WTC11 (cell line): ENCODE measurements at regions not wholly inside any gene's neighbourhood (a gene's known extent, or its start where the extent isn't known, plus 50 kb on each side); places are given as distances from the start of the nearest gene placed in this dataset.
A peak's percentile ranks its signal among the peaks of the same experiment; 100 is the strongest.

Experiments
- ATAC-seq: fragments of 200-7000 bp; cut with Tn5 transposase; 2 replicates; pipeline ENCODE4 v1.10.0; 2021; ENCODE audit warnings: mild to moderate bottlenecking, moderate library complexity
- CTCF ChIA-PET: fragments of 300-600 bp; sonication (Branson Sonifier 250); formaldehyde crosslinking; loops from one replicate; lab custom pipeline; 2021; ENCODE audit warnings: antibody characterized with exemption; lab: Charles Lee
- POLR2A ChIA-PET: fragments of 350-600 bp; sonication (Branson Sonifier 250); formaldehyde crosslinking; loops from one replicate; lab custom pipeline; 2021; ENCODE audit warnings: antibody characterized with exemption; lab: Charles Lee
- DNase-seq: peaks from one replicate; pipeline ENCODE4 v3.0.0; 2021; ENCODE audit warnings: low spot score
- H3K27ac Mint-ChIP-seq: 2 replicates; pipeline ENCODE4 v1.8.0; 2021; ENCODE audit warnings: mixed read lengths
- H3K27me3 Mint-ChIP-seq: 2 replicates; pipeline ENCODE4 v1.8.0; 2021; ENCODE audit warnings: low read depth, mild to moderate bottlenecking, moderate library complexity, mixed read lengths
- H3K36me3 Mint-ChIP-seq: 2 replicates; pipeline ENCODE4 v1.8.0; 2021; ENCODE audit warnings: mixed read lengths
- H3K4me1 Mint-ChIP-seq: 2 replicates; pipeline ENCODE4 v1.8.0; 2022; ENCODE audit warnings: mixed read lengths
- H3K4me3 Mint-ChIP-seq: 2 replicates; pipeline ENCODE4 v1.8.0; 2021; ENCODE audit warnings: mild to moderate bottlenecking, moderate library complexity, mixed read lengths
- H3K9me3 Mint-ChIP-seq: 2 replicates; pipeline ENCODE4 v1.8.0; 2021; ENCODE audit warnings: mixed read lengths
- ATF2 ChIP-seq: sonication (generic); formaldehyde crosslinking; IDR thresholded peaks from 2 replicates; pipeline ENCODE4 v1.8.1; 2022; ENCODE audit warnings: low read depth, missing genetic modification reagents, borderline replicate concordance
- ATF3 ChIP-seq: sonication (generic); formaldehyde crosslinking; conservative IDR thresholded peaks from 2 replicates; pipeline ENCODE4 v1.8.1; 2022; ENCODE audit warnings: mild to moderate bottlenecking, missing genetic modification reagents
- E2F4 ChIP-seq: sonication (generic); formaldehyde crosslinking; IDR thresholded peaks from 2 replicates; pipeline ENCODE4 v1.8.1; 2022; ENCODE audit warnings: low read depth, mild to moderate bottlenecking, moderate library complexity, missing genetic modification reagents, borderline replicate concordance
- FOXK1 ChIP-seq: sonication (generic); formaldehyde crosslinking; IDR thresholded peaks from 2 replicates; pipeline ENCODE4 v1.8.0; 2022; ENCODE audit warnings: mild to moderate bottlenecking, moderate library complexity, missing genetic modification reagents
- JAZF1 ChIP-seq: fragments of 250-450 bp; sonication (Bioruptor Pico); IDR thresholded peaks from 2 replicates; pipeline ENCODE4 v1.9.0; 2021; ENCODE audit warnings: moderate library complexity, mild to moderate bottlenecking, inconsistent platforms
- JUN ChIP-seq: sonication (generic); formaldehyde crosslinking; IDR thresholded peaks from 2 replicates; pipeline ENCODE4 v1.8.0; 2023; ENCODE audit warnings: mild to moderate bottlenecking, missing genetic modification reagents
- MAX ChIP-seq: sonication (generic); formaldehyde crosslinking; IDR thresholded peaks from 2 replicates; pipeline ENCODE4 v1.8.0; 2022; ENCODE audit warnings: mild to moderate bottlenecking, missing genetic modification reagents
- MLX ChIP-seq: sonication (generic); formaldehyde crosslinking; IDR thresholded peaks from 2 replicates; pipeline ENCODE4 v1.8.1; 2023; ENCODE audit warnings: mild to moderate bottlenecking, missing genetic modification reagents, moderate library complexity
- MYBL2 ChIP-seq: sonication (generic); formaldehyde crosslinking; IDR thresholded peaks from 2 replicates; pipeline ENCODE4 v1.8.1; 2023; ENCODE audit warnings: mild to moderate bottlenecking, moderate library complexity, missing genetic modification reagents
- NFATC4 ChIP-seq: fragments of 250-450 bp; sonication (Bioruptor Pico); IDR thresholded peaks from 2 replicates; pipeline ENCODE4 v1.9.0; 2021; ENCODE audit warnings: mild to moderate bottlenecking
- NFE2L1 ChIP-seq: sonication (generic); formaldehyde crosslinking; IDR thresholded peaks from 2 replicates; pipeline ENCODE4 v1.8.1; 2023; ENCODE audit warnings: missing genetic modification reagents
- NR2C2 ChIP-seq: sonication (generic); formaldehyde crosslinking; IDR thresholded peaks from 2 replicates; pipeline ENCODE4 v1.8.0; 2022; ENCODE audit warnings: mild to moderate bottlenecking, missing genetic modification reagents
- RELA ChIP-seq: sonication (generic); formaldehyde crosslinking; IDR thresholded peaks from 2 replicates; pipeline ENCODE4 v1.8.1; 2022; ENCODE audit warnings: missing genetic modification reagents, mild to moderate bottlenecking, borderline replicate concordance
- RORB ChIP-seq: fragments of 250-450 bp; sonication (Bioruptor Pico); IDR thresholded peaks from 2 replicates; pipeline ENCODE4 v1.9.0; 2021; ENCODE audit warnings: mild to moderate bottlenecking
- ZNF219 ChIP-seq: sonication (generic); formaldehyde crosslinking; IDR thresholded peaks from 2 replicates; pipeline ENCODE4 v1.8.0; 2023; ENCODE audit warnings: missing genetic modification reagents, mild to moderate bottlenecking, borderline replicate concordance
- TF ChIP-seq, protein P1 (sequence below): sonication (generic); formaldehyde crosslinking; IDR thresholded peaks from 2 replicates; pipeline ENCODE4 v1.8.1; 2023; ENCODE audit warnings: mild to moderate bottlenecking, missing genetic modification reagents
- TF ChIP-seq, protein P2 (sequence below): sonication (generic); formaldehyde crosslinking; IDR thresholded peaks from 2 replicates; pipeline ENCODE4 v1.8.1; 2023; ENCODE audit warnings: mild to moderate bottlenecking, missing genetic modification reagents
- TF ChIP-seq, protein P3 (sequence below): sonication (generic); formaldehyde crosslinking; IDR thresholded peaks from 2 replicates; pipeline ENCODE4 v1.8.0; 2022; ENCODE audit warnings: mild to moderate bottlenecking, missing genetic modification reagents
- TF ChIP-seq, protein P4 (sequence below): sonication (generic); formaldehyde crosslinking; IDR thresholded peaks from 2 replicates; pipeline ENCODE4 v1.8.0; 2023; ENCODE audit warnings: missing genetic modification reagents, mild to moderate bottlenecking, borderline replicate concordance
- TF ChIP-seq, protein P5 (sequence below): fragments of 250-450 bp; sonication (Bioruptor Pico); conservative IDR thresholded peaks from 2 replicates; pipeline ENCODE4 v1.9.0; 2021; ENCODE audit warnings: mild to moderate bottlenecking

GRCh38 chr6:113050010-113050858 lies 703.1 kb downstream of the RFPL4B start:
- Mint-ChIP-seq H3K36me3 (no peaks in the 10 kb centered on the region), H3K27me3 (no peaks in the 10 kb centered on the region), H3K4me1 (peaks cover 25% of the 10 kb centered on the region), H3K4me3 (no peak overlapping the region), H3K9me3 (no peaks in the 10 kb centered on the region), H3K27ac (peak overlapping the region; percentile 43)
- CTCF ChIA-PET, result no interaction called here
- DNase-seq, result no peak
- ATAC-seq, result no peak; the same call in 1 of the 2 replicates
- TF ChIP-seq FOXK1 (CRISPR knock-in tag) (no peak), E2F4 (CRISPR knock-in tag) (no peak), MYBL2 (CRISPR knock-in tag) (no peak), NR2C2 (CRISPR knock-in tag) (no peak), ATF2 (no peak), RELA (CRISPR knock-in tag) (no peak), JUN (CRISPR knock-in tag) (no peak), NFE2L1 (CRISPR knock-in tag) (no peak), JAZF1 (no peak), ATF3 (no peak), MAX (CRISPR knock-in tag) (no peak), NFATC4 (no peak), RORB (CRISPR knock-in tag) (no peak), MLX (CRISPR knock-in tag) (no peak), ZNF219 (no peak)
- TF ChIP-seq, protein P1, sequence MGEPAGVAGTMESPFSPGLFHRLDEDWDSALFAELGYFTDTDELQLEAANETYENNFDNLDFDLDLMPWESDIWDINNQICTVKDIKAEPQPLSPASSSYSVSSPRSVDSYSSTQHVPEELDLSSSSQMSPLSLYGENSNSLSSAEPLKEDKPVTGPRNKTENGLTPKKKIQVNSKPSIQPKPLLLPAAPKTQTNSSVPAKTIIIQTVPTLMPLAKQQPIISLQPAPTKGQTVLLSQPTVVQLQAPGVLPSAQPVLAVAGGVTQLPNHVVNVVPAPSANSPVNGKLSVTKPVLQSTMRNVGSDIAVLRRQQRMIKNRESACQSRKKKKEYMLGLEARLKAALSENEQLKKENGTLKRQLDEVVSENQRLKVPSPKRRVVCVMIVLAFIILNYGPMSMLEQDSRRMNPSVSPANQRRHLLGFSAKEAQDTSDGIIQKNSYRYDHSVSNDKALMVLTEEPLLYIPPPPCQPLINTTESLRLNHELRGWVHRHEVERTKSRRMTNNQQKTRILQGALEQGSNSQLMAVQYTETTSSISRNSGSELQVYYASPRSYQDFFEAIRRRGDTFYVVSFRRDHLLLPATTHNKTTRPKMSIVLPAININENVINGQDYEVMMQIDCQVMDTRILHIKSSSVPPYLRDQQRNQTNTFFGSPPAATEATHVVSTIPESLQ (CRISPR knock-in tag), result no peak
- TF ChIP-seq, protein P2, sequence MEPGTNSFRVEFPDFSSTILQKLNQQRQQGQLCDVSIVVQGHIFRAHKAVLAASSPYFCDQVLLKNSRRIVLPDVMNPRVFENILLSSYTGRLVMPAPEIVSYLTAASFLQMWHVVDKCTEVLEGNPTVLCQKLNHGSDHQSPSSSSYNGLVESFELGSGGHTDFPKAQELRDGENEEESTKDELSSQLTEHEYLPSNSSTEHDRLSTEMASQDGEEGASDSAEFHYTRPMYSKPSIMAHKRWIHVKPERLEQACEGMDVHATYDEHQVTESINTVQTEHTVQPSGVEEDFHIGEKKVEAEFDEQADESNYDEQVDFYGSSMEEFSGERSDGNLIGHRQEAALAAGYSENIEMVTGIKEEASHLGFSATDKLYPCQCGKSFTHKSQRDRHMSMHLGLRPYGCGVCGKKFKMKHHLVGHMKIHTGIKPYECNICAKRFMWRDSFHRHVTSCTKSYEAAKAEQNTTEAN (CRISPR knock-in tag), result no peak
- TF ChIP-seq, protein P3, sequence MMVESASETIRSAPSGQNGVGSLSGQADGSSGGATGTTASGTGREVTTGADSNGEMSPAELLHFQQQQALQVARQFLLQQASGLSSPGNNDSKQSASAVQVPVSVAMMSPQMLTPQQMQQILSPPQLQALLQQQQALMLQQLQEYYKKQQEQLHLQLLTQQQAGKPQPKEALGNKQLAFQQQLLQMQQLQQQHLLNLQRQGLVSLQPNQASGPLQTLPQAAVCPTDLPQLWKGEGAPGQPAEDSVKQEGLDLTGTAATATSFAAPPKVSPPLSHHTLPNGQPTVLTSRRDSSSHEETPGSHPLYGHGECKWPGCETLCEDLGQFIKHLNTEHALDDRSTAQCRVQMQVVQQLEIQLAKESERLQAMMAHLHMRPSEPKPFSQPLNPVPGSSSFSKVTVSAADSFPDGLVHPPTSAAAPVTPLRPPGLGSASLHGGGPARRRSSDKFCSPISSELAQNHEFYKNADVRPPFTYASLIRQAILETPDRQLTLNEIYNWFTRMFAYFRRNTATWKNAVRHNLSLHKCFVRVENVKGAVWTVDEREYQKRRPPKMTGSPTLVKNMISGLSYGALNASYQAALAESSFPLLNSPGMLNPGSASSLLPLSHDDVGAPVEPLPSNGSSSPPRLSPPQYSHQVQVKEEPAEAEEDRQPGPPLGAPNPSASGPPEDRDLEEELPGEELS, result no peak
- TF ChIP-seq, protein P4, sequence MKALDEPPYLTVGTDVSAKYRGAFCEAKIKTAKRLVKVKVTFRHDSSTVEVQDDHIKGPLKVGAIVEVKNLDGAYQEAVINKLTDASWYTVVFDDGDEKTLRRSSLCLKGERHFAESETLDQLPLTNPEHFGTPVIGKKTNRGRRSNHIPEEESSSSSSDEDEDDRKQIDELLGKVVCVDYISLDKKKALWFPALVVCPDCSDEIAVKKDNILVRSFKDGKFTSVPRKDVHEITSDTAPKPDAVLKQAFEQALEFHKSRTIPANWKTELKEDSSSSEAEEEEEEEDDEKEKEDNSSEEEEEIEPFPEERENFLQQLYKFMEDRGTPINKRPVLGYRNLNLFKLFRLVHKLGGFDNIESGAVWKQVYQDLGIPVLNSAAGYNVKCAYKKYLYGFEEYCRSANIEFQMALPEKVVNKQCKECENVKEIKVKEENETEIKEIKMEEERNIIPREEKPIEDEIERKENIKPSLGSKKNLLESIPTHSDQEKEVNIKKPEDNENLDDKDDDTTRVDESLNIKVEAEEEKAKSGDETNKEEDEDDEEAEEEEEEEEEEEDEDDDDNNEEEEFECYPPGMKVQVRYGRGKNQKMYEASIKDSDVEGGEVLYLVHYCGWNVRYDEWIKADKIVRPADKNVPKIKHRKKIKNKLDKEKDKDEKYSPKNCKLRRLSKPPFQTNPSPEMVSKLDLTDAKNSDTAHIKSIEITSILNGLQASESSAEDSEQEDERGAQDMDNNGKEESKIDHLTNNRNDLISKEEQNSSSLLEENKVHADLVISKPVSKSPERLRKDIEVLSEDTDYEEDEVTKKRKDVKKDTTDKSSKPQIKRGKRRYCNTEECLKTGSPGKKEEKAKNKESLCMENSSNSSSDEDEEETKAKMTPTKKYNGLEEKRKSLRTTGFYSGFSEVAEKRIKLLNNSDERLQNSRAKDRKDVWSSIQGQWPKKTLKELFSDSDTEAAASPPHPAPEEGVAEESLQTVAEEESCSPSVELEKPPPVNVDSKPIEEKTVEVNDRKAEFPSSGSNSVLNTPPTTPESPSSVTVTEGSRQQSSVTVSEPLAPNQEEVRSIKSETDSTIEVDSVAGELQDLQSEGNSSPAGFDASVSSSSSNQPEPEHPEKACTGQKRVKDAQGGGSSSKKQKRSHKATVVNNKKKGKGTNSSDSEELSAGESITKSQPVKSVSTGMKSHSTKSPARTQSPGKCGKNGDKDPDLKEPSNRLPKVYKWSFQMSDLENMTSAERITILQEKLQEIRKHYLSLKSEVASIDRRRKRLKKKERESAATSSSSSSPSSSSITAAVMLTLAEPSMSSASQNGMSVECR (CRISPR knock-in tag), result no peak
- TF ChIP-seq, protein P5, sequence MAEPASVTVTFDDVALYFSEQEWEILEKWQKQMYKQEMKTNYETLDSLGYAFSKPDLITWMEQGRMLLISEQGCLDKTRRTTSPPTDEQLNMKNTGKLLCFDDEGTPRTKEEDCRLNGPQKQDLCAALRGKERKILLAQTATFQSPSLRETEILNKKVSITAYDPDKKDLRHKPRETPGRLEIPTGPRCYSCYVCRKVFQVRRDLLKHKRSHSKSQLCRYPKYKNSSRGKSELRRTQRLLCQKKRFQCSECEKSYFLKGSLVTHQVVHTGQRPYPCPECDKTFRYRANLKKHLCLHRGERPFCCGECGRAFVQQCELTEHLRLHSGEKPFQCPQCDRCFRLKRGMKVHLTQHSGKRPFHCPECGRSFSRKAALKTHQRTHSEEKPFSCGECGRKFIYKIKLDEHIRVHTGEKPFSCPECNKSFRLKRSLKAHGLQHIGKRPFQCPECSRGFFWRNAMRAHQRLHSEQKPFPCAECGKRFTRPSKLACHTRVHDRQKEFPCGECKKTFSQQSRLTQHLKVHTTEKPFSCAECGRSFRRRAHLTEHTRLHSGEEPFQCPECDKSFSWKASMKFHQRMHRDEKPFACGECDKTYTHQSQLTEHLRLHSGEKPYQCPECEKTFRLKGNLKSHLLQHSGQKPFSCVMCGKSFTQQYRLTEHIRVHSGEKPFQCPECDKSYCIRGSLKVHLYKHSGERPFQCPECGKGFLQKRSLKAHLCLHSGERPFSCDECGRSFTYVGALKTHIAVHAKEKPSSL (CRISPR knock-in tag), result no peak
- POLR2A ChIA-PET, result no interaction called here
